GM12875 (cell line): ENCODE measurements at regions not wholly inside any gene's neighbourhood (a gene's known extent, or its start where the extent isn't known, plus 50 kb on each side); places are given as distances from the start of the nearest gene placed in this dataset.

Experiments
- H3K4me3 ChIP-seq: one replicate; pipeline ENCODE4 v1.5.1; 2011; ENCODE audit warnings: low read depth, low read length, control low read depth
- CTCF ChIP-seq: IDR thresholded peaks from 2 replicates; pipeline ENCODE4 v1.5.1; 2011; ENCODE audit warnings: low read depth, mild to moderate bottlenecking, control low read depth, inconsistent platforms, low read length, moderate library complexity, borderline replicate concordance; ENCODE audit not compliant: insufficient read depth

- H3K4me3 ChIP-seq: no peak overlapping the region
- TF ChIP-seq CTCF: no peak
Observed at GRCh38 chr12:39173726-39174125, 268.3 kb upstream of the CPNE8 start.

DNA sequence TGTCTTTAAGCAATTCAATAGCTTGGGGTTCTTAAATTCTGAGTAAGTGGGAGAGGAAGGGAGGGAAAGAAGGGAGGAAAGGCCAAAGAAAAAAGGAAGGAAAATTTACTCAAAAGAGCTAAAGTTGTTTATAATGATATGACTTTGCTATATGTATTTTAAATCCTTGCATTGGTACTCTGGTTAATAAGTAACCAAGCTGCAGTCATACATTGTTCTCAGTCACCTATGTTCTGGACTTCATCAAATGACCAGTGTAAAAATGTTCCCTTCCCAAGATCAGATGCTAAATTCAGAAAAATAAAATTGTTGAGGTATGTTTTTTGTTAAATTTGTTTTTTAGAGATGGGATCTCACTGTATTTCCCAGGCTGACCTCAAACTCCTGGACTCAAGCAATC is 259.9 kb upstream of the CPNE8 start:
- TF ChIP-seq CTCF: no peak
- no peak overlapping the region for H3K4me3 ChIP-seq

DNA sequence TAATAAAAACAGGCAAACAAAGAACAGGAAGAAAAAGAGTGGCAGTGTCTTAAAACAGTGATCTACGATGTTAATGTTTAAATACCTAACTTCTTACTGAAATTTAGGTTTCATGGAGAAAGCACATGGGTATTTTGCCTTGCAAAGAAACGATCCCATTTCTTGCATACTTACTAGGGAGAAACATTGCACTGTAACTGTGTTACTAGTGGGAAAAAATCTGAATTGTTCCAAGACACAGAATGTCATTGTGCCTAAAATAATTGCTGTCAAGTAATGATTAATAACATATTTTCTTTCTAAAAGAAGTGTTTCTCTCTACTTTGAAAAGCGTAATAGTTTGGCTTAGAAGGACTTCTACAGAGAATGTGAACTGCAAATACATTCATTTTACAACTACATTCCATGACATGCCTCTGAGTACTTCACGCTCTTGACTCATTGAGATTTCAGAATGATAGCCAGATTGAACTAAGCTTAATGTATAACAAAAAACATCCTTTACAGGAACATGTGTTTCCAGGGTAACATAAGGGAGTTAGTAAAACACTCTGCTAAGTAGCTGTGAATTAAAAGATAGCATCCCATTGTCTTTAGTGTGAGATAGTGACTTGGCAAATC is 256.2 kb upstream of the CPNE8 start:
- H3K4me3 ChIP-seq: no peak overlapping the region
- no peak for TF ChIP-seq CTCF

DNA sequence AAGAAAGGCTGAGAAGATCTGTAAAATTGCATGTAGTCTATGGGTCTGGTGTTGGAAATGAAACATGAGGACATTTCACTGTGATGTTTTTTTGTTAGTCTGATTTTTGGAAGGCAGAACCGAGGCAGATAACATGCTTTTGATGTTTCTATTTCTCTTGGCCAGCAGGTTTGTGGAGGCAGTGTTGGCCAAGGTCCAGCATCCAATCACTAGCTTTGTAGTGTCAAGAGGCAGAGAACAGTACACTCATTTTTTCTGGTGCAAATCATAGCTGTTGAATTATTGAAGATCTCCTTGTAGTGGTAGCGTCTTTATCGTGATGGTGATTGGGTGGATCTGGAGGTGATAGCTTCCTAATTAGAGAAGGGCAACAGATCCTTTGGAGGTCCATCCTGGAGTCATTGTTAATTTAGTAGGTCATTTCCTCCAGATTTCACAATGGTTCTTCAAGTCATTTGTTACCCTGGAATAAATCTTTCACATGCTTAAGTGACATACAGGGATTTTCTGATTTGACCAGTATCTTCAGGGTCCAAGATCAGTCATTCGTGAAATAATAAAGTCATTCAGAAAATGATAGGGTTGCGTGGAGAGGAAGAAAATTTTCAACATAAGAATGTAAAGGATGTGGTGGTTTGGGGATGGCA is 252.4 kb upstream of the CPNE8 start:
- H3K4me3 ChIP-seq: no peak overlapping the region
- no peak for TF ChIP-seq CTCF

DNA sequence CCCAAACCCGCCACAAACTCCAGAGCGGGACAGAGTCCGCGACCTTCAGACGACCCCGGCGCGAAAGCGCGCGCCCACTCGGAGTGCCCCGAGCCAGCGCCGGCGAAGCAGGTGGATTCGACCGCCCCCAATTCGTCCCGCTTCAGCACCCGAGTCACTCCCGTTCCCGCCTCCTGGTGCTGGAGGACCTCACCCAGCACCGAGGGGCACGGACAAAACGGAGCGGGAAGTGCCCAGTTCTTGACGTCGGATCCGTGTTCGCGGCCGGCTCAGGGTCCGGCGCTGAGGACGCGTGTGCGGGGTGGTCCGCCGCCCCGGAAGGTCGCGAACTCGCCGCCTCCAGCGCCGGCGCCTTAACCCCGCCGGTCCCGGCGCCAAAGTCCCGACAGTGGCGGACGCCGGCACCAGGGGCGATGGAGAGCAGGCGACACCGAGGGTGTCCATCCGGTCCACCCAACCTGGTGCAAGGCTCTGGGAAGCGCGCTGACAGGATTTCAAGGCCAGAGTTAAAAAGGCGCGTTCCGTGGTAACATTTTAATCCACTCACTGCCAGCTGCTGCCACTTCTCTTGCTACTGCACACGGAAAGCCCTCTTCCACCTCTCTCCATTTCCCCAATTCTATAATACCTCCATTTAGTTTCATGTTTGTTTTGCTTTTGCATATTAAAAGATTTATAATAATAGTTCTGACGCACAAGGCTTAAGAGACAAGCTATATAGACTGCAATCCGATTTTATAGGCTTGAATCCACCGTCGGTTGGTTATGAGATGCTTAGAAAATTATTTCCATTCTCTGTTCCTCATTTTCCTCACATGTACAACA is 240.0 kb upstream of the CPNE8 start:
- peak; percentile 53 for TF ChIP-seq CTCF
- H3K4me3 ChIP-seq: peak overlapping the region; percentile 43

GRCh38 chr12:39144613-39145061 is 239.2 kb upstream of the CPNE8 start:
- TF ChIP-seq CTCF: no peak
- no peak overlapping the region for H3K4me3 ChIP-seq
